Body of pancreas (tissue), 4 donors: ENCODE measurements at regions not wholly inside any gene's neighbourhood (a gene's known extent, or its start where the extent isn't known, plus 50 kb on each side); places are given as distances from the start of the nearest gene placed in this dataset.
"Not testable (repeated sequence)": the region's sequence is repeated elsewhere in the genome, so short reads cannot be mapped to it uniquely, and the experiment has no call there.

Experiments
- ATAC-seq: fragments of 150-250 bp; one replicate; pipeline ENCODE4 v1.9.1; 2016
- DNase-seq, 4 donors: peaks; one replicate each; pipeline ENCODE4 v3.0.0-alpha.2; 2019
- H3K27ac ChIP-seq, 4 donors: fragments of 200-600 bp; sonication (generic); 1 replicate in 3 of 4; 2 replicates in 1 of 4; pipeline versions ENCODE4 v1.5.1 to v1.6.1; 2016 to 2019; ENCODE audit warnings: mild to moderate bottlenecking in 1 of 4, mixed read lengths in 1 of 4, moderate library complexity in 1 of 4
- H3K27me3 ChIP-seq, 2 donors: fragments of 200-600 bp; sonication (generic); one replicate each; pipeline ENCODE4 v1.6.0; 2016; ENCODE audit warnings: mild to moderate bottlenecking in 1 of 2
- H3K36me3 ChIP-seq, 2 donors: fragments of 200-600 bp; sonication (generic); replicated peaks in 1 of 2; 2 replicates each; pipeline ENCODE4 v1.5.1; 2016; ENCODE audit warnings: low read depth in 2 of 2; ENCODE audit not compliant: insufficient read depth in 1 of 2
- H3K4me1 ChIP-seq: fragments of 200-600 bp; sonication (generic); one replicate; pipeline ENCODE4 v1.6.0; 2016
- H3K4me3 ChIP-seq, 2 donors: fragments of 200-600 bp; sonication (generic); 1 replicate in 1 of 2; 2 replicates in 1 of 2; pipeline ENCODE4 v1.5.1; 2016 to 2019
- H3K9me3 ChIP-seq, 3 donors: fragments of 200-600 bp; sonication (generic); 1 replicate in 2 of 3; 2 replicates in 1 of 3; pipeline ENCODE4 v1.5.1; 2016
- CTCF ChIP-seq, 7 experiments: fragments of 450-650 bp in 4 of 7; fragments of 200-600 bp in 3 of 7; sonication (generic) in 3 of 7; IDR thresholded peaks; one replicate each; pipeline ENCODE4 v1.5.1; 2016 to 2019; ENCODE audit warnings: antibody characterized with exemption in 7 of 7
- POLR2A ChIP-seq, 3 donors: fragments of 450-650 bp; IDR thresholded peaks; one replicate each; pipeline ENCODE4 v1.6.1; 2016; ENCODE audit warnings: antibody characterized with exemption in 3 of 3, mild to moderate bottlenecking in 2 of 3
- WGBS, 2 donors: methylation state at CpG; one replicate each; pipeline ENCODE4 v1.1.5; 2017; 5-methylcytosine and 5-hydroxymethylcytosine counted together
- intact Hi-C: fragments of 100-400 bp; cut with DNase I; formaldehyde crosslinking; loops from one replicate; pipeline ENCODE4 v1.15.1; 2023

- no peak for TF ChIP-seq CTCF (IDR thresholded peaks at IDR 0.05)
- no peak for TF ChIP-seq POLR2A (IDR thresholded peaks at IDR 0.05)
- no peaks in the 10 kb centered on the region for H3K27me3 ChIP-seq
- ATAC-seq, result no peak
- intact Hi-C loops, result no loop called here
- no peaks in the 10 kb centered on the region for H3K36me3 ChIP-seq
- peaks cover 0 to 7% (median 0%) of the 10 kb centered on the region in 3 donors for H3K9me3 ChIP-seq
- no peak overlapping the region for H3K27ac ChIP-seq
- H3K4me3 ChIP-seq, result no peak overlapping the region
- no peak for DNase-seq
- H3K4me1 ChIP-seq, result no peaks in the 10 kb centered on the region
Measured at GRCh38 chr1:118461154-118461553, 276.1 kb upstream of the SPAG17 start.

- no peak for ATAC-seq
Measured at GRCh38 chr1:118459871-118460270, 274.8 kb upstream of the SPAG17 start.

DNA sequence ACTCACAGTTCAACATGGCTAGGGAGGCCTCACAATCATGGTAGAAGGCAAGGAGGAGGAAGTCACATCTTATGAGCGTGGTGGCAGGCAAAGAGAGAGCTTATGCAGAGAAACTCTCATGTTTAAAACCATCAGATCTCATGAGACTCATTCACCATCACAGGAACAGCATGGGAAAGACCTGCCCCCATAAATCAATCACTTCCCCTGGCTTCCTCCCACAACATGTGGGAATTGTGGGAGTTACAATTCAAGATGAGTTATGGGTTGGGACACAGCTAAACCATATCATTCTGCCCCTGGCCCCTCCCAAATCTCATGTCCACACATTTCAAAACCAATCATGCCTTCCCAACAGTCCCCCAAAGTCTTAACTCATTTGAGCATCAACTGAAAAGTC lies 268.8 kb upstream of the SPAG17 start:
- intact Hi-C loops, H3K9me3 ChIP-seq, H3K36me3 ChIP-seq, DNase-seq, H3K27me3 ChIP-seq, H3K4me1 ChIP-seq, H3K4me3 ChIP-seq, H3K27ac ChIP-seq, ATAC-seq: not testable (repeated sequence)
- WGBS, 2 donors, result 61 to 73% methylated on average over 1 of the region's 1 CpG

More at GRCh38 chr1:118459871-118460270, 274.8 kb upstream of the SPAG17 start:
- peaks cover 0 to 7% (median 0%) of the 10 kb centered on the region in 3 donors for H3K9me3 ChIP-seq
- H3K4me1 ChIP-seq, result no peaks in the 10 kb centered on the region
- TF ChIP-seq POLR2A (IDR thresholded peaks at IDR 0.05) (no peak), CTCF (IDR thresholded peaks at IDR 0.05) (no peak)
- DNase-seq, result no peak
- H3K27ac ChIP-seq, result no peak overlapping the region
- no peaks in the 10 kb centered on the region for H3K27me3 ChIP-seq
- no peaks in the 10 kb centered on the region for H3K36me3 ChIP-seq
- intact Hi-C loops, result no loop called here
- H3K4me3 ChIP-seq, result no peak overlapping the region

- no peak for DNase-seq
- H3K9me3 ChIP-seq, result no peaks in the 10 kb centered on the region
- H3K27ac ChIP-seq, result no peak overlapping the region
- TF ChIP-seq POLR2A (IDR thresholded peaks at IDR 0.05), result no peak
- no peak for TF ChIP-seq CTCF (IDR thresholded peaks at IDR 0.05)
- no peaks in the 10 kb centered on the region for H3K27me3 ChIP-seq
- no peaks in the 10 kb centered on the region for H3K4me1 ChIP-seq
- intact Hi-C loops, result no loop called here
- H3K36me3 ChIP-seq, result no peaks in the 10 kb centered on the region
- ATAC-seq, result no peak
- no peak overlapping the region for H3K4me3 ChIP-seq
- 53 to 59% methylated on average over 1 of the region's 1 CpG for WGBS, 2 donors
Measured at GRCh38 chr1:118445156-118445555, 260.1 kb upstream of the SPAG17 start.

- TF ChIP-seq CTCF (IDR thresholded peaks at IDR 0.05), result no peak
- no peak for TF ChIP-seq POLR2A (IDR thresholded peaks at IDR 0.05)
- no peaks in the 10 kb centered on the region for H3K4me1 ChIP-seq
- no peaks in the 10 kb centered on the region for H3K36me3 ChIP-seq
- H3K27me3 ChIP-seq, result no peaks in the 10 kb centered on the region
- no peak for DNase-seq
- no peak overlapping the region for H3K27ac ChIP-seq
- 13 to 32% methylated on average over 2 of the region's 2 CpGs for WGBS, 2 donors
- no peak for ATAC-seq
- intact Hi-C loops, result no loop called here
- H3K9me3 ChIP-seq, result no peaks in the 10 kb centered on the region
- no peak overlapping the region for H3K4me3 ChIP-seq
Measured at GRCh38 chr1:118442214-118442613, 257.2 kb upstream of the SPAG17 start.
